ENCODE measurements at regions not wholly inside any gene's neighbourhood (a gene's known extent, or its start where the extent isn't known, plus 50 kb on each side); places are given as distances from the start of the nearest gene placed in this dataset.

DNA sequence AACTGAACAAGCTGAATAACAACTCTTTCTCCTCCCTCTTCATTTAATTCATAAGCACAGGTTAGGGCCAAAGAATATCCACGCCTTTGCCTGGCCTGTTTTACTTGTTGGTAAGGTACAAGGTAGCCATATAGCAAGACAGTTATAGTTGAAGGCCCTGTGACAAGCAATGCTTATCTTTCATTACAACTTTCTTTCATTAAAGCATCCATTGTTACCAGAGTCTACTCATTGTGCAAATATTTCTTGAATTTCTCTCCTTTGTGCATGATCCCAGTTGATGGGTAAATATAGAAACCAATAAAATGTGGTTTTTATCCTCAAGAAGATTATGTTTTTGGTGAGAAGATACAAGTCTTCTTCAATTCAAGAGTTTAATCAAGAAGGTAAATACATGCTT, 140.2 kb downstream of the UBE2E3 start:
- no TSS peak for BruUV-seq (replicated peaks)
- intact Hi-C loops (cut with micrococcal nuclease), result no loop called here
- ChIA-PET CTCF (no interaction called here), RAD21 (ENCODE audit: low non-redundant PET in 1 of 2, low total read pairs in 2 of 2, uncharacterized antibody in 2 of 2, unreplicated experiment in 2 of 2) (no interaction called here), POLR2A (no interaction called here)
- no peak overlapping the region for H2AFZ ChIP-seq (ENCODE audit: low read depth, low read length, poor library complexity, severe bottlenecking)
- no peak overlapping the region for H3K4me3 ChIP-seq (replicated peaks in 1 of 2; ENCODE audit: low read depth in 1 of 2, low read length in 2 of 2)
- no peaks in the 10 kb centered on the region for H3K36me3 ChIP-seq (ENCODE audit: control insufficient read depth in 1 of 2, insufficient read depth in 2 of 2, low read length in 2 of 2)
- H3K27me3 ChIP-seq (ENCODE audit: insufficient read depth, low read length), result no peaks in the 10 kb centered on the region
- peak overlapping the region; percentile 5; the same call in 1 of the 2 replicates for H3K4me2 ChIP-seq (ENCODE audit: low read length)
- no peak overlapping the region for H3K27ac ChIP-seq (ENCODE audit: low read depth, low read length)
- TF ChIP-seq SRF (IDR thresholded peaks at IDR 0.05; ENCODE audit: low read depth), result no peak
- H4K20me1 ChIP-seq (ENCODE audit: insufficient read depth), result no peaks in the 10 kb centered on the region
- no peak for ATAC-seq
- peaks cover 0 to 7% of the 10 kb centered on the region in 2 experiments; a peak in 1 of 4 replicates for H3K4me1 ChIP-seq (ENCODE audit: control insufficient read depth in 1 of 2, insufficient read depth in 2 of 2, low read length in 2 of 2)
- DNase-seq (ENCODE audit: low read depth, low spot score), result no peak
- H3K9ac ChIP-seq (ENCODE audit: low read length), result no peak overlapping the region
- no peaks in the 10 kb centered on the region for H3K9me3 ChIP-seq (ENCODE audit: control insufficient read depth in 1 of 2, insufficient read depth in 1 of 2, low read depth in 1 of 2, low read length in 2 of 2)
- H3K9me2 ChIP-seq (ENCODE audit: insufficient read depth), result no peaks in the 10 kb centered on the region
- H3K79me2 ChIP-seq (ENCODE audit: insufficient read depth, low read length), result no peaks in the 10 kb centered on the region

DNA sequence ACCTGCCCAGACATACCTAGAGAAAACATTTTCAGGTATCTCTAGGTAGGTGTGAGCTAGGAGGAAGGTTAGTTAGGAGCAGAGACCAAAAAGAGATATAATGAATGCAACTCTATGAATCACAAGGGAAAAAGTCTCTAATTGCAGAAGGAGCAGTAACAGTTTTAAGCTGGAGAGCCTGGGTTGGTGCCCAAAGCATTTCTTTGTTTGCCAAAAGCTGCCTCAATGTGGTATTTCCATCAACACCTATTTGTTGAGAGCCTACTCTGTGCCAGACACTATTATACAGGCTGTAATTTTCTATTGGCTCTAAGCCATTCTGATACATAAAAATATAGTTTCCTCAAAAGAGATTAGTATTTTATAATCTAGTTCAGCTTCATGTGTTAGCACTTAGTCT, 141.6 kb downstream of the UBE2E3 start:
- Histone ChIP-seq H3K27ac (ENCODE audit: low read depth, low read length) (no peak overlapping the region), H3K4me3 (replicated peaks in 1 of 2; ENCODE audit: low read depth in 1 of 2, low read length in 2 of 2) (no peak overlapping the region), H3K79me2 (ENCODE audit: insufficient read depth, low read length) (no peaks in the 10 kb centered on the region), H3K9me3 (ENCODE audit: control insufficient read depth in 1 of 2, insufficient read depth in 1 of 2, low read depth in 1 of 2, low read length in 2 of 2) (no peaks in the 10 kb centered on the region), H3K9ac (ENCODE audit: low read length) (no peak overlapping the region), H4K20me1 (ENCODE audit: insufficient read depth) (no peaks in the 10 kb centered on the region), H3K36me3 (ENCODE audit: control insufficient read depth in 1 of 2, insufficient read depth in 2 of 2, low read length in 2 of 2) (no peaks in the 10 kb centered on the region), H3K4me1 (ENCODE audit: control insufficient read depth in 1 of 2, insufficient read depth in 2 of 2, low read length in 2 of 2) (peaks cover 0 to 7% of the 10 kb centered on the region in 2 experiments; a peak in 1 of 4 replicates), H2AFZ (ENCODE audit: low read depth, low read length, poor library complexity, severe bottlenecking) (peak overlapping the region; percentile 37), H3K9me2 (ENCODE audit: insufficient read depth) (no peaks in the 10 kb centered on the region), H3K27me3 (ENCODE audit: insufficient read depth, low read length) (no peaks in the 10 kb centered on the region), H3K4me2 (ENCODE audit: low read length) (no peak overlapping the region)
- ChIA-PET POLR2A (no interaction called here), CTCF (no interaction called here), RAD21 (ENCODE audit: low non-redundant PET in 1 of 2, low total read pairs in 2 of 2, uncharacterized antibody in 2 of 2, unreplicated experiment in 2 of 2) (no interaction called here)
- TF ChIP-seq POLR2A (IDR thresholded peaks at IDR 0.05; ENCODE audit: borderline replicate concordance, extremely low read depth, insufficient read depth, insufficient read length), result no peak
- TF ChIP-seq ELF1 (IDR thresholded peaks at IDR 0.05; ENCODE audit: borderline replicate concordance, low read depth), result no peak
- no peak for TF ChIP-seq JUND (IDR thresholded peaks at IDR 0.05)
- TF ChIP-seq TCF7L2 (IDR thresholded peaks at IDR 0.05; ENCODE audit: borderline replicate concordance, extremely low read depth, insufficient read depth, insufficient read length), result no peak
- TF ChIP-seq RAD21 (IDR thresholded peaks at IDR 0.05; ENCODE audit: low read depth), result no peak
- TF ChIP-seq CBX3 (IDR thresholded peaks at IDR 0.05; ENCODE audit: low read depth), result no peak
- TF ChIP-seq EZH2 (IDR thresholded peaks at IDR 0.05), result no peak
- TF ChIP-seq EGR1 (IDR thresholded peaks at IDR 0.05; ENCODE audit: low read depth), result no peak
- TF ChIP-seq, protein P1, sequence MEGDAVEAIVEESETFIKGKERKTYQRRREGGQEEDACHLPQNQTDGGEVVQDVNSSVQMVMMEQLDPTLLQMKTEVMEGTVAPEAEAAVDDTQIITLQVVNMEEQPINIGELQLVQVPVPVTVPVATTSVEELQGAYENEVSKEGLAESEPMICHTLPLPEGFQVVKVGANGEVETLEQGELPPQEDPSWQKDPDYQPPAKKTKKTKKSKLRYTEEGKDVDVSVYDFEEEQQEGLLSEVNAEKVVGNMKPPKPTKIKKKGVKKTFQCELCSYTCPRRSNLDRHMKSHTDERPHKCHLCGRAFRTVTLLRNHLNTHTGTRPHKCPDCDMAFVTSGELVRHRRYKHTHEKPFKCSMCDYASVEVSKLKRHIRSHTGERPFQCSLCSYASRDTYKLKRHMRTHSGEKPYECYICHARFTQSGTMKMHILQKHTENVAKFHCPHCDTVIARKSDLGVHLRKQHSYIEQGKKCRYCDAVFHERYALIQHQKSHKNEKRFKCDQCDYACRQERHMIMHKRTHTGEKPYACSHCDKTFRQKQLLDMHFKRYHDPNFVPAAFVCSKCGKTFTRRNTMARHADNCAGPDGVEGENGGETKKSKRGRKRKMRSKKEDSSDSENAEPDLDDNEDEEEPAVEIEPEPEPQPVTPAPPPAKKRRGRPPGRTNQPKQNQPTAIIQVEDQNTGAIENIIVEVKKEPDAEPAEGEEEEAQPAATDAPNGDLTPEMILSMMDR (IDR thresholded peaks at IDR 0.05 in 2 of 3, conservative IDR thresholded peaks at IDR 0.05 in 1 of 3; ENCODE audit: borderline replicate concordance in 1 of 3, insufficient read depth in 1 of 3, low read depth in 2 of 3, low read length in 2 of 3), result no peak
- DNase-seq (ENCODE audit: low read depth, low spot score) (no peak), ATAC-seq (no peak)
- intact Hi-C loops (cut with micrococcal nuclease), result no loop called here
- BruUV-seq (replicated peaks), result no TSS peak

Measured in HCT116 (cell line).